ENCODE measurements at regions not wholly inside any gene's neighbourhood (a gene's known extent, or its start where the extent isn't known, plus 50 kb on each side); places are given as distances from the start of the nearest gene placed in this dataset.

DNA sequence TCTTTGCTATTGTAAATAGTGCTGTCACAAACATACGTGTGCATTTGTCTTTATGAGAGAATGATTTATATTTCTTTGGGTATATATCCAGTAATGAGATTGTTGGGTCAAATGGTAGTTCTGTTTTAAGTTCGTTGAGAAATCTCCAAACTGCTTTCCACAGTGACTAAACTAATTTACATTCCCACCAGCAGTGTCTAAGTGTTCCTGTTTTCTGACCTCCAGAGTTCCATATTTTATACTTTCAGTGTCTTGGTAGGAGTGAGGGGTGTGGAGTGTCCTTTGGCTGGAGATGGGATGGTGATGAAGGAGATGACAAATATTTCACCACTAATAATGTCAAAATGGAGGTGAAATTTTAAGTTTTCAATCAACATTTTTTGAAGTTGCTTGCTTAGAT lies 86.4 kb downstream of the DACT1 start:
- TF ChIP-seq, protein P1, sequence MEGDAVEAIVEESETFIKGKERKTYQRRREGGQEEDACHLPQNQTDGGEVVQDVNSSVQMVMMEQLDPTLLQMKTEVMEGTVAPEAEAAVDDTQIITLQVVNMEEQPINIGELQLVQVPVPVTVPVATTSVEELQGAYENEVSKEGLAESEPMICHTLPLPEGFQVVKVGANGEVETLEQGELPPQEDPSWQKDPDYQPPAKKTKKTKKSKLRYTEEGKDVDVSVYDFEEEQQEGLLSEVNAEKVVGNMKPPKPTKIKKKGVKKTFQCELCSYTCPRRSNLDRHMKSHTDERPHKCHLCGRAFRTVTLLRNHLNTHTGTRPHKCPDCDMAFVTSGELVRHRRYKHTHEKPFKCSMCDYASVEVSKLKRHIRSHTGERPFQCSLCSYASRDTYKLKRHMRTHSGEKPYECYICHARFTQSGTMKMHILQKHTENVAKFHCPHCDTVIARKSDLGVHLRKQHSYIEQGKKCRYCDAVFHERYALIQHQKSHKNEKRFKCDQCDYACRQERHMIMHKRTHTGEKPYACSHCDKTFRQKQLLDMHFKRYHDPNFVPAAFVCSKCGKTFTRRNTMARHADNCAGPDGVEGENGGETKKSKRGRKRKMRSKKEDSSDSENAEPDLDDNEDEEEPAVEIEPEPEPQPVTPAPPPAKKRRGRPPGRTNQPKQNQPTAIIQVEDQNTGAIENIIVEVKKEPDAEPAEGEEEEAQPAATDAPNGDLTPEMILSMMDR (IDR thresholded peaks at IDR 0.05): no peak
- TF ChIP-seq POLR2A (IDR thresholded peaks at IDR 0.05): no peak
